Coronary artery (tissue), 2 donors: ENCODE measurements at regions not wholly inside any gene's neighbourhood (a gene's known extent, or its start where the extent isn't known, plus 50 kb on each side); places are given as distances from the start of the nearest gene placed in this dataset.

ENCODE experiments used
- DNase-seq: peaks from one replicate; pipeline ENCODE4 v3.0.0-alpha.2; 2017; ENCODE audit warnings: low spot score
- H3K27ac ChIP-seq, 2 donors: fragments of 200-600 bp; sonication (generic); one replicate each; pipeline ENCODE4 v1.5.1; 2016 to 2019
- H3K4me3 ChIP-seq: fragments of 200-600 bp; sonication (generic); 2 replicates; pipeline ENCODE4 v1.5.1; 2016; ENCODE audit warnings: mild to moderate bottlenecking, moderate library complexity
- CTCF ChIP-seq: fragments of 200-600 bp; sonication (generic); IDR thresholded peaks from one replicate; pipeline ENCODE4 v1.5.1; 2019; ENCODE audit warnings: antibody characterized with exemption

GRCh38 chr3:64932666-64933342 is 245.0 kb upstream of the ADAMTS9 start:
- no peak overlapping the region for H3K4me3 ChIP-seq
- H3K27ac ChIP-seq, result no peak overlapping the region
- no peak for DNase-seq
- TF ChIP-seq CTCF, result no peak

GRCh38 chr3:64932016-64932518 is 244.3 kb upstream of the ADAMTS9 start:
- TF ChIP-seq CTCF, result no peak
- no peak for DNase-seq
- no peak overlapping the region for H3K27ac ChIP-seq
- no peak overlapping the region for H3K4me3 ChIP-seq

- no peak for TF ChIP-seq CTCF
- H3K27ac ChIP-seq, result no peak overlapping the region
- no peak for DNase-seq
- H3K4me3 ChIP-seq, result no peak overlapping the region
Observed at GRCh38 chr3:64930891-64931290, 243.1 kb upstream of the ADAMTS9 start.

- no peak for TF ChIP-seq CTCF
- Histone ChIP-seq H3K27ac (no peak overlapping the region), H3K4me3 (no peak overlapping the region)
- DNase-seq, result no peak
Observed at GRCh38 chr3:64928683-64929082, 240.9 kb upstream of the ADAMTS9 start.

- Histone ChIP-seq H3K4me3 (no peak overlapping the region), H3K27ac (no peak overlapping the region)
- TF ChIP-seq CTCF, result no peak
- DNase-seq, result no peak
Observed at GRCh38 chr3:64927689-64928088, 239.9 kb upstream of the ADAMTS9 start.

- Histone ChIP-seq H3K4me3 (no peak overlapping the region), H3K27ac (no peak overlapping the region)
- no peak for TF ChIP-seq CTCF
- DNase-seq, result no peak
Observed at GRCh38 chr3:64925575-64925974, 237.8 kb upstream of the ADAMTS9 start.

- H3K27ac ChIP-seq, result no peak overlapping the region
- H3K4me3 ChIP-seq, result no peak overlapping the region
- DNase-seq, result no peak
- no peak for TF ChIP-seq CTCF
Observed at GRCh38 chr3:64924961-64925360, 237.2 kb upstream of the ADAMTS9 start.
